MM.1S (cell line): ENCODE measurements at regions not wholly inside any gene's neighbourhood (a gene's known extent, or its start where the extent isn't known, plus 50 kb on each side); places are given as distances from the start of the nearest gene placed in this dataset.

Experiments used
- DNase-seq: peaks from one replicate; pipeline ENCODE4 v3.0.0-alpha.2; 2015
- H2AFZ ChIP-seq: fragments of 300-600 bp; sonication (generic); 2 replicates; pipeline ENCODE4 v1.6.0; 2016; ENCODE audit warnings: antibody characterized with exemption, low read length
- H3F3A ChIP-seq: fragments of 300-600 bp; sonication (generic); 2 replicates; pipeline ENCODE4 v1.6.1; 2016; ENCODE audit warnings: mild to moderate bottlenecking, antibody characterized with exemption, low read length, moderate library complexity, mixed read lengths; ENCODE audit not compliant: insufficient read depth
- H3K27ac ChIP-seq: fragments of 300-600 bp; sonication (generic); 2 replicates; pipeline ENCODE4 v1.5.1; 2016; ENCODE audit warnings: mild to moderate bottlenecking, low read length
- H3K27me3 ChIP-seq: fragments of 300-600 bp; sonication (generic); replicated peaks from 2 replicates; pipeline ENCODE4 v1.6.0; 2016; ENCODE audit warnings: low read length; ENCODE audit not compliant: insufficient read depth
- H3K36me3 ChIP-seq: fragments of 300-600 bp; sonication (generic); replicated peaks from 2 replicates; pipeline ENCODE4 v1.6.1; 2016; ENCODE audit warnings: mild to moderate bottlenecking, low read length, mixed read lengths; ENCODE audit not compliant: insufficient read depth
- H3K4me1 ChIP-seq: fragments of 300-600 bp; sonication (generic); 2 replicates; pipeline ENCODE4 v1.6.1; 2016; ENCODE audit warnings: low read length, mixed read lengths
- H3K4me2 ChIP-seq: fragments of 300-600 bp; sonication (generic); 2 replicates; pipeline ENCODE4 v1.6.0; 2016; ENCODE audit warnings: low read depth, low read length
- H3K4me3 ChIP-seq: fragments of 300-600 bp; sonication (generic); 2 replicates; pipeline ENCODE4 v1.5.1; 2016; ENCODE audit warnings: low read length, mixed read lengths
- H3K79me2 ChIP-seq: fragments of 300-600 bp; sonication (generic); 2 replicates; pipeline ENCODE4 v1.6.1; 2016; ENCODE audit warnings: mixed run types, low read length, mixed read lengths
- H3K9ac ChIP-seq: fragments of 300-600 bp; sonication (generic); 2 replicates; pipeline ENCODE4 v1.6.1; 2016; ENCODE audit warnings: low read length, mixed read lengths
- H3K9me2 ChIP-seq: fragments of 300-600 bp; sonication (generic); replicated peaks from 2 replicates; pipeline ENCODE4 v1.6.1; 2016; ENCODE audit warnings: mild to moderate bottlenecking, low read length, mixed read lengths; ENCODE audit not compliant: insufficient read depth
- H3K9me3 ChIP-seq: fragments of 300-600 bp; sonication (generic); replicated peaks from 2 replicates; pipeline ENCODE4 v1.6.1; 2016; ENCODE audit warnings: mild to moderate bottlenecking, low read length, mixed read lengths; ENCODE audit not compliant: insufficient read depth
- H4K20me1 ChIP-seq: fragments of 300-600 bp; sonication (generic); 2 replicates; pipeline ENCODE4 v1.6.1; 2016; ENCODE audit warnings: mild to moderate bottlenecking, low read length, moderate library complexity, mixed read lengths; ENCODE audit not compliant: insufficient read depth
- CTCF ChIP-seq: fragments of 300-600 bp; sonication (generic); IDR thresholded peaks from 2 replicates; pipeline ENCODE4 v1.5.1; 2016; ENCODE audit warnings: antibody characterized with exemption, low read length, mixed read lengths
- EZH2 ChIP-seq: fragments of 300-600 bp; sonication (generic); optimal IDR thresholded peaks from 2 replicates; pipeline ENCODE3; 2017; ENCODE audit warnings: low read depth, mild to moderate bottlenecking, antibody characterized with exemption, low read length, mixed read lengths
- EZH2phosphoT487 ChIP-seq: fragments of 300-600 bp; sonication (generic); IDR thresholded peaks from 2 replicates; pipeline ENCODE4 v1.6.1; 2018; ENCODE audit warnings: antibody characterized with exemption, low read length

- H3K4me1 ChIP-seq, result no peaks in the 10 kb centered on the region
- no peaks in the 10 kb centered on the region for H3K79me2 ChIP-seq
- H4K20me1 ChIP-seq, result no peaks in the 10 kb centered on the region
- no peaks in the 10 kb centered on the region for H3K36me3 ChIP-seq
- no peaks in the 10 kb centered on the region for H3F3A ChIP-seq
- H3K9ac ChIP-seq, result no peak overlapping the region
- no peak overlapping the region for H3K4me2 ChIP-seq
- no peak overlapping the region for H3K4me3 ChIP-seq
- no peak overlapping the region for H3K27ac ChIP-seq
- H3K9me3 ChIP-seq, result no peaks in the 10 kb centered on the region
- no peaks in the 10 kb centered on the region for H3K27me3 ChIP-seq
- TF ChIP-seq EZH2phosphoT487 (no peak), EZH2 (no peak), CTCF (no peak)
- H2AFZ ChIP-seq, result no peak overlapping the region
- DNase-seq, result no peak
- no peaks in the 10 kb centered on the region for H3K9me2 ChIP-seq
Observed at GRCh38 chr2:118437501-118437900, 349.2 kb downstream of the INSIG2 start.

GRCh38 chr2:118431997-118432396 lies 343.7 kb downstream of the INSIG2 start:
- Histone ChIP-seq H3K36me3 (no peaks in the 10 kb centered on the region), H3K9me3 (no peaks in the 10 kb centered on the region), H3K27me3 (no peaks in the 10 kb centered on the region), H3K9ac (no peak overlapping the region), H3K9me2 (no peaks in the 10 kb centered on the region), H3K4me2 (no peak overlapping the region), H3K4me1 (no peaks in the 10 kb centered on the region), H3K4me3 (no peak overlapping the region), H3K27ac (no peak overlapping the region), H4K20me1 (no peaks in the 10 kb centered on the region), H2AFZ (no peak overlapping the region), H3K79me2 (no peaks in the 10 kb centered on the region), H3F3A (no peaks in the 10 kb centered on the region)
- TF ChIP-seq CTCF, result no peak
- TF ChIP-seq EZH2, result no peak
- no peak for TF ChIP-seq EZH2phosphoT487
- no peak for DNase-seq

- DNase-seq, result no peak
- Histone ChIP-seq H3K4me3 (no peak overlapping the region), H3K4me2 (no peak overlapping the region), H3K27me3 (no peaks in the 10 kb centered on the region), H3K9me3 (no peaks in the 10 kb centered on the region), H3F3A (no peaks in the 10 kb centered on the region), H3K9me2 (no peaks in the 10 kb centered on the region), H2AFZ (no peak overlapping the region), H3K36me3 (no peaks in the 10 kb centered on the region), H3K27ac (no peak overlapping the region), H3K79me2 (no peaks in the 10 kb centered on the region), H4K20me1 (no peaks in the 10 kb centered on the region), H3K9ac (no peak overlapping the region), H3K4me1 (no peaks in the 10 kb centered on the region)
- TF ChIP-seq EZH2 (no peak), EZH2phosphoT487 (no peak), CTCF (no peak)
Observed at GRCh38 chr2:118431586-118431985, 343.3 kb downstream of the INSIG2 start.

- Histone ChIP-seq H3K9me2 (no peaks in the 10 kb centered on the region), H3K9ac (no peak overlapping the region), H4K20me1 (no peaks in the 10 kb centered on the region), H3K79me2 (no peaks in the 10 kb centered on the region), H3K36me3 (no peaks in the 10 kb centered on the region), H3K27ac (no peak overlapping the region), H3K4me2 (no peak overlapping the region), H3F3A (no peaks in the 10 kb centered on the region), H3K27me3 (no peaks in the 10 kb centered on the region), H2AFZ (no peak overlapping the region), H3K9me3 (no peaks in the 10 kb centered on the region), H3K4me3 (no peak overlapping the region), H3K4me1 (no peaks in the 10 kb centered on the region)
- DNase-seq, result no peak
- no peak for TF ChIP-seq EZH2phosphoT487
- TF ChIP-seq EZH2, result no peak
- no peak for TF ChIP-seq CTCF
Observed at GRCh38 chr2:118431165-118431517, 342.9 kb downstream of the INSIG2 start.
